ENCODE measurements at regions not wholly inside any gene's neighbourhood (a gene's known extent, or its start where the extent isn't known, plus 50 kb on each side); places are given as distances from the start of the nearest gene placed in this dataset.

GRCh38 chr10:7026818-7027217 lies 384.0 kb downstream of the SFMBT2 start:
- TF ChIP-seq EZH2 (IDR thresholded peaks at IDR 0.05) (no peak), EZH2phosphoT487 (IDR thresholded peaks at IDR 0.05) (no peak), CTCF (IDR thresholded peaks at IDR 0.05) (no peak)
- Histone ChIP-seq H2AFZ (replicated peaks) (no peak overlapping the region), H3K27ac (no peak overlapping the region), H3K4me1 (no peaks in the 10 kb centered on the region), H3K4me3 (no peak overlapping the region), H3K36me3 (no peaks in the 10 kb centered on the region), H3K4me2 (no peak overlapping the region), H3K27me3 (no peaks in the 10 kb centered on the region), H3K79me2 (ENCODE audit: low read depth) (no peaks in the 10 kb centered on the region), H4K20me1 (ENCODE audit: low read depth) (no peaks in the 10 kb centered on the region), H3K9ac (no peak overlapping the region), H3K9me3 (ENCODE audit: low read depth) (no peaks in the 10 kb centered on the region), H3F3A (ENCODE audit: low read depth) (no peaks in the 10 kb centered on the region)
- DNase-seq (ENCODE audit: low spot score), result no peak
- Mint-ChIP-seq H3K27ac (no peak overlapping the region), H3K9me3 (peaks cover 6% of the 10 kb centered on the region), H3K27me3 (ENCODE audit: insufficient read depth, low read depth) (peaks cover 2% of the 10 kb centered on the region), H3K4me3 (no peak overlapping the region), H3K4me1 (no peaks in the 10 kb centered on the region), H3K36me3 (no peaks in the 10 kb centered on the region)

GRCh38 chr10:7025296-7025695 lies 385.5 kb downstream of the SFMBT2 start:
- no peaks in the 10 kb centered on the region for H3K36me3 ChIP-seq
- no peaks in the 10 kb centered on the region for H3K9me3 ChIP-seq (ENCODE audit: low read depth)
- H3K27ac ChIP-seq, result no peak overlapping the region
- H3K9ac ChIP-seq, result no peak overlapping the region
- no peaks in the 10 kb centered on the region for H3K27me3 ChIP-seq
- Mint-ChIP-seq H3K27me3 (ENCODE audit: insufficient read depth, low read depth) (peaks cover under 1% of the 10 kb centered on the region), H3K27ac (no peak overlapping the region), H3K4me3 (no peak overlapping the region), H3K4me1 (no peaks in the 10 kb centered on the region), H3K36me3 (no peaks in the 10 kb centered on the region), H3K9me3 (peaks cover 8% of the 10 kb centered on the region)
- no peaks in the 10 kb centered on the region for H3K79me2 ChIP-seq (ENCODE audit: low read depth)
- no peak for TF ChIP-seq EZH2phosphoT487 (IDR thresholded peaks at IDR 0.05)
- TF ChIP-seq EZH2 (IDR thresholded peaks at IDR 0.05), result no peak
- no peak for TF ChIP-seq CTCF (IDR thresholded peaks at IDR 0.05)
- no peak overlapping the region for H2AFZ ChIP-seq (replicated peaks)
- H3K4me1 ChIP-seq, result no peaks in the 10 kb centered on the region
- no peak for DNase-seq (ENCODE audit: low spot score)
- H3K4me3 ChIP-seq, result no peak overlapping the region
- H4K20me1 ChIP-seq (ENCODE audit: low read depth), result no peaks in the 10 kb centered on the region
- no peak overlapping the region for H3K4me2 ChIP-seq
- H3F3A ChIP-seq (ENCODE audit: low read depth), result no peaks in the 10 kb centered on the region

- H3K27ac ChIP-seq, result no peak overlapping the region
- Mint-ChIP-seq H3K9me3 (peaks cover 14% of the 10 kb centered on the region), H3K27me3 (ENCODE audit: insufficient read depth, low read depth) (no peaks in the 10 kb centered on the region), H3K4me1 (no peaks in the 10 kb centered on the region), H3K4me3 (no peak overlapping the region), H3K36me3 (no peaks in the 10 kb centered on the region), H3K27ac (no peak overlapping the region)
- no peaks in the 10 kb centered on the region for H3F3A ChIP-seq (ENCODE audit: low read depth)
- no peak overlapping the region for H2AFZ ChIP-seq (replicated peaks)
- no peak overlapping the region for H3K9ac ChIP-seq
- H3K4me2 ChIP-seq, result no peak overlapping the region
- no peak for DNase-seq (ENCODE audit: low spot score)
- no peaks in the 10 kb centered on the region for H3K36me3 ChIP-seq
- no peak for TF ChIP-seq EZH2 (IDR thresholded peaks at IDR 0.05)
- TF ChIP-seq CTCF (IDR thresholded peaks at IDR 0.05), result no peak
- no peak for TF ChIP-seq EZH2phosphoT487 (IDR thresholded peaks at IDR 0.05)
- no peaks in the 10 kb centered on the region for H3K27me3 ChIP-seq
- H3K79me2 ChIP-seq (ENCODE audit: low read depth), result no peaks in the 10 kb centered on the region
- no peaks in the 10 kb centered on the region for H4K20me1 ChIP-seq (ENCODE audit: low read depth)
- no peaks in the 10 kb centered on the region for H3K9me3 ChIP-seq (ENCODE audit: low read depth)
- no peak overlapping the region for H3K4me3 ChIP-seq
- H3K4me1 ChIP-seq, result no peaks in the 10 kb centered on the region
Observed at GRCh38 chr10:7015457-7015856, 395.4 kb downstream of the SFMBT2 start.

GRCh38 chr10:7014721-7015120 lies 396.1 kb downstream of the SFMBT2 start:
- Histone ChIP-seq H3K4me3 (no peak overlapping the region), H3F3A (ENCODE audit: low read depth) (no peaks in the 10 kb centered on the region), H3K27ac (no peak overlapping the region), H4K20me1 (ENCODE audit: low read depth) (no peaks in the 10 kb centered on the region), H3K79me2 (ENCODE audit: low read depth) (no peaks in the 10 kb centered on the region), H3K4me2 (no peak overlapping the region), H2AFZ (replicated peaks) (no peak overlapping the region), H3K36me3 (no peaks in the 10 kb centered on the region), H3K4me1 (no peaks in the 10 kb centered on the region), H3K9ac (no peak overlapping the region), H3K27me3 (no peaks in the 10 kb centered on the region), H3K9me3 (ENCODE audit: low read depth) (no peaks in the 10 kb centered on the region)
- H3K4me1 Mint-ChIP-seq, result no peaks in the 10 kb centered on the region
- no peak overlapping the region for H3K4me3 Mint-ChIP-seq
- peaks cover 8% of the 10 kb centered on the region for H3K9me3 Mint-ChIP-seq
- TF ChIP-seq EZH2phosphoT487 (IDR thresholded peaks at IDR 0.05) (no peak), CTCF (IDR thresholded peaks at IDR 0.05) (no peak), EZH2 (IDR thresholded peaks at IDR 0.05) (no peak)
- DNase-seq (ENCODE audit: low spot score), result no peak
- H3K27ac Mint-ChIP-seq, result no peak overlapping the region
- no peaks in the 10 kb centered on the region for H3K27me3 Mint-ChIP-seq (ENCODE audit: insufficient read depth, low read depth)
- H3K36me3 Mint-ChIP-seq, result no peaks in the 10 kb centered on the region

Data from neural progenitor cell (in vitro differentiated cells).